ENCODE measurements at regions not wholly inside any gene's neighbourhood (a gene's known extent, or its start where the extent isn't known, plus 50 kb on each side); places are given as distances from the start of the nearest gene placed in this dataset.

GRCh38 chr3:170637306-170637705 lies 51.4 kb upstream of the SLC7A14 start:
- Histone ChIP-seq H3K9me3 (no peaks in the 10 kb centered on the region), H3K27me3 (no peaks in the 10 kb centered on the region)

GRCh38 chr3:170636400-170636973 lies 50.6 kb upstream of the SLC7A14 start:
- TF ChIP-seq CTCF (IDR thresholded peaks at IDR 0.05; ENCODE audit: low read depth, low read length), result no peak
- DNase-seq, result no peak
- Histone ChIP-seq H3K27me3 (no peaks in the 10 kb centered on the region), H3K9me3 (no peaks in the 10 kb centered on the region), H3K4me3 (ENCODE audit: low read depth, low read length) (no peak overlapping the region), H3K36me3 (no peaks in the 10 kb centered on the region), H3K4me1 (peaks cover 14% of the 10 kb centered on the region)

More at GRCh38 chr3:170637306-170637705, 51.4 kb upstream of the SLC7A14 start:
- Histone ChIP-seq H3K4me1 (peaks cover 14% of the 10 kb centered on the region), H3K4me3 (ENCODE audit: low read depth, low read length) (no peak overlapping the region), H3K36me3 (no peaks in the 10 kb centered on the region)
- no peak for DNase-seq
- TF ChIP-seq CTCF (IDR thresholded peaks at IDR 0.05; ENCODE audit: low read depth, low read length), result no peak
